ENCODE measurements at regions not wholly inside any gene's neighbourhood (a gene's known extent, or its start where the extent isn't known, plus 50 kb on each side); places are given as distances from the start of the nearest gene placed in this dataset.

DNA sequence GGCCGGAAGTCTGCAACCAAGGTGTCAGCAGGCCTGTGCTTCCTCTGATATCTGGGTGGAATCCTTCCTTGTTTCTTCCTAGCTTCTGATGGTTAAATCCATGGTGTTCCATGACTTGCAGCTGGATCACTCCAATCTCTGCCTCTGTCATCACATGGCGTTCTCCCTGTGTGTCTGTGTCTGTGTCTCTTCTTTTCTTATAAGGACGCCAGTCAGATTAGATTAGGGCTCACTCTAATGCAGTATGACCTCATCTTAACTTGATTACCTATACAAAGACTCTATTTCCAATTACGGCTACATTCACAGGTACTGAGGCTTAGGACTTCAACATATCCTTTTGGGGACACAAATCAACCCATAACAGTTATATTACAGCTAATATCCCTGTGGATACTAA, 70.3 kb upstream of the FAM3C start:
- TF ChIP-seq, protein P1, sequence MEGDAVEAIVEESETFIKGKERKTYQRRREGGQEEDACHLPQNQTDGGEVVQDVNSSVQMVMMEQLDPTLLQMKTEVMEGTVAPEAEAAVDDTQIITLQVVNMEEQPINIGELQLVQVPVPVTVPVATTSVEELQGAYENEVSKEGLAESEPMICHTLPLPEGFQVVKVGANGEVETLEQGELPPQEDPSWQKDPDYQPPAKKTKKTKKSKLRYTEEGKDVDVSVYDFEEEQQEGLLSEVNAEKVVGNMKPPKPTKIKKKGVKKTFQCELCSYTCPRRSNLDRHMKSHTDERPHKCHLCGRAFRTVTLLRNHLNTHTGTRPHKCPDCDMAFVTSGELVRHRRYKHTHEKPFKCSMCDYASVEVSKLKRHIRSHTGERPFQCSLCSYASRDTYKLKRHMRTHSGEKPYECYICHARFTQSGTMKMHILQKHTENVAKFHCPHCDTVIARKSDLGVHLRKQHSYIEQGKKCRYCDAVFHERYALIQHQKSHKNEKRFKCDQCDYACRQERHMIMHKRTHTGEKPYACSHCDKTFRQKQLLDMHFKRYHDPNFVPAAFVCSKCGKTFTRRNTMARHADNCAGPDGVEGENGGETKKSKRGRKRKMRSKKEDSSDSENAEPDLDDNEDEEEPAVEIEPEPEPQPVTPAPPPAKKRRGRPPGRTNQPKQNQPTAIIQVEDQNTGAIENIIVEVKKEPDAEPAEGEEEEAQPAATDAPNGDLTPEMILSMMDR (IDR thresholded peaks at IDR 0.05; ENCODE audit: low read length): no peak
- TF ChIP-seq EZH2 (optimal IDR thresholded peaks at IDR 0.05; ENCODE audit: low read depth, low read length) (no peak), EZH2phosphoT487 (IDR thresholded peaks at IDR 0.05; ENCODE audit: low read length) (no peak)

Measured in MM.1S (cell line).